ENCODE measurements at regions not wholly inside any gene's neighbourhood (a gene's known extent, or its start where the extent isn't known, plus 50 kb on each side); places are given as distances from the start of the nearest gene placed in this dataset.

GRCh38 chr4:159673221-159673620 lies 570.3 kb downstream of the RAPGEF2 start:
- DNase-seq (ENCODE audit: low spot score) (no peak), ATAC-seq (no peak), FAIRE-seq (no peak)
- ChIA-PET POLR2A (no interaction called here), CTCF (ENCODE audit: low intra/inter-chr PET ratio, low total read pairs) (no interaction called here)
- WGBS (ENCODE audit: low lambda C conversion rate) = 0% methylated on average over 2 of the region's 2 CpGs
- H3K4me3 ChIP-seq (replicated peaks in 1 of 3; ENCODE audit: insufficient read depth in 1 of 3, low read depth in 2 of 3, low read length in 3 of 3) = no peak overlapping the region
- H3K4me2 ChIP-seq (ENCODE audit: low read depth, low read length) = no peak overlapping the region
- H3K9me3 ChIP-seq (ENCODE audit: low read length) = no peaks in the 10 kb centered on the region
- H3K4me1 ChIP-seq (ENCODE audit: insufficient read depth, low read length) = no peaks in the 10 kb centered on the region
- H3K36me3 ChIP-seq (replicated peaks in 1 of 2; ENCODE audit: control insufficient read depth in 1 of 2, insufficient read depth in 2 of 2, low read length in 2 of 2) = no peaks in the 10 kb centered on the region
- no peaks in the 10 kb centered on the region for H4K20me1 ChIP-seq (ENCODE audit: insufficient read depth, low read length)
- no peaks in the 10 kb centered on the region for H3K79me2 ChIP-seq (ENCODE audit: insufficient read depth, low read length)
- H3K27me3 ChIP-seq (ENCODE audit: control insufficient read depth in 1 of 2, insufficient read depth in 2 of 2, low read length in 2 of 2) = no peaks in the 10 kb centered on the region; a peak in 1 of 5 replicates
- no peak overlapping the region for H3K9ac ChIP-seq (ENCODE audit: insufficient read depth, low read depth, low read length)
- no peak overlapping the region for H2AFZ ChIP-seq (ENCODE audit: low read length)
- no peak overlapping the region for H3K27ac ChIP-seq (ENCODE audit: extremely low read length, insufficient read depth, low read length)
- in situ Hi-C loops (cut with HindIII; ENCODE audit: extremely low pct_ligation_motif_present, low pct_unique_long_range_greater_than_20kb) = no loop called here
- BruUV-seq (replicated peaks) = no TSS peak
- intact Hi-C loops (cut with micrococcal nuclease; ENCODE audit: unreplicated experiment) = no loop called here
- TF ChIP-seq SRF (IDR thresholded peaks at IDR 0.05; ENCODE audit: low read depth, low read length) = no peak
- TF ChIP-seq TAF1 (CRISPR knock-in tag; IDR thresholded peaks at IDR 0.05) = no peak
- no peak for TF ChIP-seq MLX (CRISPR knock-in tag; IDR thresholded peaks at IDR 0.05)
- TF ChIP-seq SALL1 (CRISPR knock-in tag; IDR thresholded peaks at IDR 0.05) = no peak
- no peak for TF ChIP-seq KLF16 (CRISPR knock-in tag; IDR thresholded peaks at IDR 0.05)
- TF ChIP-seq SNAPC2 (CRISPR knock-in tag; IDR thresholded peaks at IDR 0.05) = no peak
- no peak for TF ChIP-seq JUNB (CRISPR knock-in tag; IDR thresholded peaks at IDR 0.05; ENCODE audit: borderline replicate concordance)
- no peak for TF ChIP-seq ZBTB33 (CRISPR knock-in tag; IDR thresholded peaks at IDR 0.05)
- TF ChIP-seq BATF2 (CRISPR knock-in tag; IDR thresholded peaks at IDR 0.05) = no peak
- TF ChIP-seq HDAC6 (IDR thresholded peaks at IDR 0.05; ENCODE audit: low read depth, low read length) = no peak
- TF ChIP-seq KLF15 (CRISPR knock-in tag; IDR thresholded peaks at IDR 0.05; ENCODE audit: borderline replicate concordance) = no peak
- no peak for TF ChIP-seq GTF2F1 (IDR thresholded peaks at IDR 0.05; ENCODE audit: low read length)
- no peak for TF ChIP-seq USF2 (IDR thresholded peaks at IDR 0.05; ENCODE audit: low read depth, low read length)
- no peak for TF ChIP-seq USF2 (CRISPR knock-in tag; IDR thresholded peaks at IDR 0.05; ENCODE audit: borderline replicate concordance)
- TF ChIP-seq, protein P1, sequence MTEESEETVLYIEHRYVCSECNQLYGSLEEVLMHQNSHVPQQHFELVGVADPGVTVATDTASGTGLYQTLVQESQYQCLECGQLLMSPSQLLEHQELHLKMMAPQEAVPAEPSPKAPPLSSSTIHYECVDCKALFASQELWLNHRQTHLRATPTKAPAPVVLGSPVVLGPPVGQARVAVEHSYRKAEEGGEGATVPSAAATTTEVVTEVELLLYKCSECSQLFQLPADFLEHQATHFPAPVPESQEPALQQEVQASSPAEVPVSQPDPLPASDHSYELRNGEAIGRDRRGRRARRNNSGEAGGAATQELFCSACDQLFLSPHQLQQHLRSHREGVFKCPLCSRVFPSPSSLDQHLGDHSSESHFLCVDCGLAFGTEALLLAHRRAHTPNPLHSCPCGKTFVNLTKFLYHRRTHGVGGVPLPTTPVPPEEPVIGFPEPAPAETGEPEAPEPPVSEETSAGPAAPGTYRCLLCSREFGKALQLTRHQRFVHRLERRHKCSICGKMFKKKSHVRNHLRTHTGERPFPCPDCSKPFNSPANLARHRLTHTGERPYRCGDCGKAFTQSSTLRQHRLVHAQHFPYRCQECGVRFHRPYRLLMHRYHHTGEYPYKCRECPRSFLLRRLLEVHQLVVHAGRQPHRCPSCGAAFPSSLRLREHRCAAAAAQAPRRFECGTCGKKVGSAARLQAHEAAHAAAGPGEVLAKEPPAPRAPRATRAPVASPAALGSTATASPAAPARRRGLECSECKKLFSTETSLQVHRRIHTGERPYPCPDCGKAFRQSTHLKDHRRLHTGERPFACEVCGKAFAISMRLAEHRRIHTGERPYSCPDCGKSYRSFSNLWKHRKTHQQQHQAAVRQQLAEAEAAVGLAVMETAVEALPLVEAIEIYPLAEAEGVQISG (CRISPR knock-in tag; IDR thresholded peaks at IDR 0.05) = no peak
- TF ChIP-seq ZBTB7B (CRISPR knock-in tag; IDR thresholded peaks at IDR 0.05) = no peak
- TF ChIP-seq FOXC1 (CRISPR knock-in tag; IDR thresholded peaks at IDR 0.05; ENCODE audit: borderline replicate concordance) = no peak
- no peak for TF ChIP-seq GFI1 (CRISPR knock-in tag; IDR thresholded peaks at IDR 0.05; ENCODE audit: borderline replicate concordance)
- no peak for TF ChIP-seq ZNF10 (CRISPR knock-in tag; IDR thresholded peaks at IDR 0.05; ENCODE audit: borderline replicate concordance, low read depth)
